ENCODE measurements at regions not wholly inside any gene's neighbourhood (a gene's known extent, or its start where the extent isn't known, plus 50 kb on each side); places are given as distances from the start of the nearest gene placed in this dataset.

DNA sequence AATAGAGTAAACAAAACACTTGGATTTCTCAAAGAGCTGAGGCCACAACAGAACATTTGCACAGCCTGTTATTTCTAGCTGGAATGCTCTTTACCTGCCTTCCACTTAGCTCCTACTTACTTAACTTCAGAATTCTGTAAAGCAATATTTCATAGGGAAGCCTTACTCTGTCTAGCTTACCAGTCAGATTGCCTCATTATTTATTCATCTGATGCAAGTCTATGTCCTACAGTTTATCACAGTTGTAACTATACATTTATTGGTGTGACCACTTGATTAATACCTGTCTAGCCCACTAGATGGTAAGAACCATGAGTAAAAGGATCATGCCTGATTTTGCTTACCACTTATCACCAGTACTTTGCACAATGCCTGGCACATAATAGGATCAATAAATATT lies 56.1 kb upstream of the ME3 start:
- DNase-seq (no peak), ATAC-seq (no peak)
- no peak overlapping the region for H3K27ac ChIP-seq
- H3K27me3 ChIP-seq (ENCODE audit: low read depth) = no peaks in the 10 kb centered on the region
- no peaks in the 10 kb centered on the region for H3K4me1 ChIP-seq
- H3K36me3 ChIP-seq = no peaks in the 10 kb centered on the region
- intact Hi-C loops (cut with DNase I) = no loop called here
- H3K4me3 ChIP-seq = no peak overlapping the region
- TF ChIP-seq, protein P1, sequence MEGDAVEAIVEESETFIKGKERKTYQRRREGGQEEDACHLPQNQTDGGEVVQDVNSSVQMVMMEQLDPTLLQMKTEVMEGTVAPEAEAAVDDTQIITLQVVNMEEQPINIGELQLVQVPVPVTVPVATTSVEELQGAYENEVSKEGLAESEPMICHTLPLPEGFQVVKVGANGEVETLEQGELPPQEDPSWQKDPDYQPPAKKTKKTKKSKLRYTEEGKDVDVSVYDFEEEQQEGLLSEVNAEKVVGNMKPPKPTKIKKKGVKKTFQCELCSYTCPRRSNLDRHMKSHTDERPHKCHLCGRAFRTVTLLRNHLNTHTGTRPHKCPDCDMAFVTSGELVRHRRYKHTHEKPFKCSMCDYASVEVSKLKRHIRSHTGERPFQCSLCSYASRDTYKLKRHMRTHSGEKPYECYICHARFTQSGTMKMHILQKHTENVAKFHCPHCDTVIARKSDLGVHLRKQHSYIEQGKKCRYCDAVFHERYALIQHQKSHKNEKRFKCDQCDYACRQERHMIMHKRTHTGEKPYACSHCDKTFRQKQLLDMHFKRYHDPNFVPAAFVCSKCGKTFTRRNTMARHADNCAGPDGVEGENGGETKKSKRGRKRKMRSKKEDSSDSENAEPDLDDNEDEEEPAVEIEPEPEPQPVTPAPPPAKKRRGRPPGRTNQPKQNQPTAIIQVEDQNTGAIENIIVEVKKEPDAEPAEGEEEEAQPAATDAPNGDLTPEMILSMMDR (IDR thresholded peaks at IDR 0.05) = no peak
- no peaks in the 10 kb centered on the region for H3K9me3 ChIP-seq

DNA sequence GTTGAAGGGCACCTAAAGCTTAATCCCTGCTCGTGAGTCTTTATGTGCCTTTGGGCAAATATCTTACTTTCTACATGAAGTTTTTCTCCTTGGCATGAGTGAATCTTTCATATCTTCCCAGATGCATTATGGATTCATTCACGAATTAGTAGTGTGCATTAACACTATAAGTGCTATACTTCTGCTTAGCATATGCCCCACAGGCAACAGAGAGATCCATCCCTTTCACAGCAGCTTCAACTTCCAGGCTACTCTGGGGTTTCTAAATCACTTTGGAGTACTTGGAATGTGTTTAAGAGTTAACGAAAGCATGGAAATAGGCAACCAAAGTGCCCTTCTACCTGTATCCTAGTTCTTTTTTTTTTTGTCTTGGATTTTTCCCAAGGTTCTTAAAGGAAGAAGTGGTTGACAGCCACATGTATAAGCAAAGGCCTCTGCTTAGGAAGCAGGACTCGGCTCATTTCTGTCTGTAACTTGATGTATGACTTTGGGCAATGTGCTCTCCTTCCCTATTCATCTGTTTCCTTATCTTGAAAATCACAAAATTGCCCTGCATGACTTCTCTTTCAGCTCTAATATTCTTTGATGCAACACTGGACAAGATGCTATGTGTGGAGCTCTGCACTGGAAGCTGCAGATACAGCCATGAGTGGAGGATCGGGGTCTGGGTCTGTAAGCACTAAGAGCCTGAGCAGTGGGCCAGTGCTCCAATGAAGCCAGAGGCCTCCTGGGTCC lies 54.5 kb upstream of the ME3 start:
- ATAC-seq (no peak), DNase-seq (no peak)
- H3K9me3 ChIP-seq = peaks cover 14% of the 10 kb centered on the region
- TF ChIP-seq, protein P1 (IDR thresholded peaks at IDR 0.05) = no peak
- H3K27me3 ChIP-seq (ENCODE audit: low read depth) = no peaks in the 10 kb centered on the region
- H3K36me3 ChIP-seq = no peaks in the 10 kb centered on the region
- no peak overlapping the region for H3K4me3 ChIP-seq
- no peak overlapping the region for H3K27ac ChIP-seq
- H3K4me1 ChIP-seq = no peaks in the 10 kb centered on the region
- intact Hi-C loops (cut with DNase I) = no loop called here

DNA sequence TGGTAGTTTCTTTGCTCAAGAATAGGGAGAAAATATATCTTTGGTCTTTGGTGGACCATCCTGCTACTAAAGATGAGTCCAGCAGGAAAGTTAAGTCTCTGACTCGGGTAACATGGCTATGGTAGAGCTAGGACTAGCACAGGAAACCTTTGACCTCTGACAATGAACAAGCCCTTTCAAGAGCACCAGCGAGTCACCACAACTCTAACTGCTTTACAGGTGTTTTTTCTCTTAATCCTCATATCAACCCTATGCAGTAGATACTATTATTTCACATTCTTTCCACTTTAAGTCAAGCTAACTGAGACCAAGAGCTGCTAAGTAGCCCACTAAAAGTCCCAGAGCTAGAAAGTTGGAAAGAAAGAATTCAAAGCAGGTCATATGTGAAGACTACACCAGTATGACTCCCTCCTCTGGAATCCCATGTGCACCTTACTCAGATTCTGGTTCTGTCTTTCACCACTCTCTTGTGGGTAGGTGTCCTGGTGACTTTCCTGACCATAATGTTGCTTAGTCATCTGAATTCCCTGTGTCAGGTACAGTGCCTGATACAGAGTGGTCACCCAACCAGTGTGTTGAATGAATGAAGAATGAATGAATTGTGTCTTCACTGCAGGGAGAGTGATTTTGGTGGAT lies 53.8 kb upstream of the ME3 start:
- Histone ChIP-seq H3K4me1 (no peaks in the 10 kb centered on the region), H3K9me3 (peaks cover 18% of the 10 kb centered on the region), H3K27me3 (ENCODE audit: low read depth) (no peaks in the 10 kb centered on the region), H3K36me3 (no peaks in the 10 kb centered on the region), H3K27ac (no peak overlapping the region), H3K4me3 (no peak overlapping the region)
- intact Hi-C loops (cut with DNase I) = no loop called here
- DNase-seq = no peak
- TF ChIP-seq, protein P1 (IDR thresholded peaks at IDR 0.05) = no peak
- ATAC-seq = no peak

DNA sequence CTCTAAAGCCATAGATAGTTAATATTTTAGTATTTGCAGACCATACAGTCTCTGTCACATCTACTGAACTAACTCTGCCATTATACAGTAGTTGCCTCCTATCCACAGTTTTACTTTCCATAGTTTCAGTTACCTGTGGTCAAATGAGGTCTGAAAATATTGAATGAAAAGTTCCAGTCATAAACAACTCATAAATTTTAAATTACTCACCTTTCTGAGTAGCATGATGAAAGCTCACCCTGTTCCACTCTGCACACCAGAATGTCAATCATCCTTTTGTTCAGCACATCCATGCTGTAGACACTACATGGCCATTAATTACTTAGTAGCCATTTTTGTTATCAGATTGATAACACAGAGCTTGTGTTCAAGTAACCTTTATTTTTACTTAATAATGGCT lies 51.7 kb upstream of the ME3 start:
- Histone ChIP-seq H3K4me1 (no peaks in the 10 kb centered on the region), H3K4me3 (no peak overlapping the region), H3K27me3 (ENCODE audit: low read depth) (no peaks in the 10 kb centered on the region), H3K9me3 (peaks cover 18% of the 10 kb centered on the region), H3K36me3 (no peaks in the 10 kb centered on the region), H3K27ac (no peak overlapping the region)
- no peak for DNase-seq
- TF ChIP-seq, protein P1 (IDR thresholded peaks at IDR 0.05) = no peak
- intact Hi-C loops (cut with DNase I) = no loop called here
- ATAC-seq = no peak

DNA sequence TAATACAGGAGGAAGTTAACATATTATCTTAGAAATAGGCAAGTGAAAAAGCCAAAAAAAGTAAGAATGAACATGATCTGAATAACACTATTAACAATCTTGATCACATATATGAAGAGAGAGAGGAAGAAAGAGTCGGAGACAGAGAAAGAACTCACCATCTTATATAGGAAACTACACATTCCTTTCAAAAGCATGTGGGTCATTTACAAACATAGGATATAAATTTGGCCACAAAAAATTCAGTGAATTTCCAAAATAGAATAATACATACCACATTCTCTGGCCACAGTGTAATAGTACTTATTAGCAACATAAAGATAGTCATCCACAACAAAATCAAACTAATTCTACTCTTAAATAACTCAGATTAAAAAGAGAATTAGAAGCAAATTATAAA lies 50.9 kb upstream of the ME3 start:
- H3K4me3 ChIP-seq = no peak overlapping the region
- no peaks in the 10 kb centered on the region for H3K4me1 ChIP-seq
- TF ChIP-seq, protein P1 (IDR thresholded peaks at IDR 0.05) = no peak
- no peaks in the 10 kb centered on the region for H3K36me3 ChIP-seq
- DNase-seq = no peak
- H3K27ac ChIP-seq = no peak overlapping the region
- peaks cover 18% of the 10 kb centered on the region for H3K9me3 ChIP-seq
- no peaks in the 10 kb centered on the region for H3K27me3 ChIP-seq (ENCODE audit: low read depth)
- no peak for ATAC-seq
- intact Hi-C loops (cut with DNase I) = no loop called here

Measured in lower lobe of right lung (tissue), 2 donors.